B cell (primary cell): ENCODE measurements at regions not wholly inside any gene's neighbourhood (a gene's known extent, or its start where the extent isn't known, plus 50 kb on each side); places are given as distances from the start of the nearest gene placed in this dataset.
"Not testable (repeated sequence)": the region's sequence is repeated elsewhere in the genome, so short reads cannot be mapped to it uniquely, and the experiment has no call there.

Source experiments
- EZH2 ChIP-seq: IDR thresholded peaks from 2 replicates; pipeline ENCODE4 v1.6.1; 2012; ENCODE audit warnings: borderline replicate concordance, low read depth, mild to moderate bottlenecking, moderate library complexity, low read length; ENCODE audit not compliant: insufficient read depth, poor library complexity, severe bottlenecking
- TF ChIP-seq, protein P1 (sequence below): fragments of 200-600 bp; IDR thresholded peaks from one replicate; pipeline ENCODE4 v1.8.0; 2022; ENCODE audit warnings: antibody characterized with exemption, mild to moderate bottlenecking

DNA sequence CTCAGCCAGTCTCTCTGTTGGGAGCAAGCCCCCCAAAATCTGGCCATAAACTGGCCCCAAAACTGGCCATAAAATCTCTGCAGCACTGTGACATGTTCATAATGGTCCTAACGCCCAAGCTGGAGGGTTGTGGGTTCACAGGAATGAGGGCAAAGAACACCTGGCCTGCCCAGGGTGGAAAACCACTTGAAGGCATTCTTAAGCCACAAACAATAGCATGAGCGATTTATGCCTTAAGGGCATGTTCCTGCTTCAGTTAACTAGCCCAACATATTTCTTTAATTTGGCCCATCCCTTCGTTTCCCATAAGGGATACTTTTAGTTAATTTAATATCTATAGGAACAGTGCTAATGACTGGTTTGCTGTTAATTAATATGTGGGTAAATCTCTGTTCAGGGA is 205.8 kb downstream of the ALG10 start:
- TF ChIP-seq, protein P1, sequence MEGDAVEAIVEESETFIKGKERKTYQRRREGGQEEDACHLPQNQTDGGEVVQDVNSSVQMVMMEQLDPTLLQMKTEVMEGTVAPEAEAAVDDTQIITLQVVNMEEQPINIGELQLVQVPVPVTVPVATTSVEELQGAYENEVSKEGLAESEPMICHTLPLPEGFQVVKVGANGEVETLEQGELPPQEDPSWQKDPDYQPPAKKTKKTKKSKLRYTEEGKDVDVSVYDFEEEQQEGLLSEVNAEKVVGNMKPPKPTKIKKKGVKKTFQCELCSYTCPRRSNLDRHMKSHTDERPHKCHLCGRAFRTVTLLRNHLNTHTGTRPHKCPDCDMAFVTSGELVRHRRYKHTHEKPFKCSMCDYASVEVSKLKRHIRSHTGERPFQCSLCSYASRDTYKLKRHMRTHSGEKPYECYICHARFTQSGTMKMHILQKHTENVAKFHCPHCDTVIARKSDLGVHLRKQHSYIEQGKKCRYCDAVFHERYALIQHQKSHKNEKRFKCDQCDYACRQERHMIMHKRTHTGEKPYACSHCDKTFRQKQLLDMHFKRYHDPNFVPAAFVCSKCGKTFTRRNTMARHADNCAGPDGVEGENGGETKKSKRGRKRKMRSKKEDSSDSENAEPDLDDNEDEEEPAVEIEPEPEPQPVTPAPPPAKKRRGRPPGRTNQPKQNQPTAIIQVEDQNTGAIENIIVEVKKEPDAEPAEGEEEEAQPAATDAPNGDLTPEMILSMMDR, result not testable (repeated sequence)
- TF ChIP-seq EZH2, result not testable (repeated sequence)
